ENCODE measurements at regions not wholly inside any gene's neighbourhood (a gene's known extent, or its start where the extent isn't known, plus 50 kb on each side); places are given as distances from the start of the nearest gene placed in this dataset.

DNA sequence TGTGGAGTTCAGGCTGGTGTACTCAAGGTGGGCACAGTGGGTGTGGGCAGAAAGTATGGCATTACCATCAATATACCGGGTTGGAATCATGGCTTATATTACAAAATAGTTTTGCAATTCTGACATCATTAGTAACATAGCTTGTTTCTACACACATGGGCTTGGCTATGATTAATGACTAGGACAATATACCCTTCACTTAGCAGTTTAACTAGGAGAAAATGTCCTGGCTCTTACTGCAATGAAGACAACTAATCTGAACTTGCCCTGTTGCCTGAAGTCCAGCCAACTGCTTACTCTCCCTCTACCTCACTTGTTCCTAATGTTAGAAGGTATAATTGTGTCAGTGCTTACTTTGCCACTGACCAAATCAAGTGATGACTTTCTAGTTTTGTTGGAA lies 612.5 kb downstream of the EFNA5 start:
- WGBS, 2 donors, result 83 to 87% methylated on average over 1 of the region's 1 CpG
- DNase-seq (no peak), ATAC-seq (ENCODE audit: low FRiP score in 2 of 2) (no peak)
- Histone ChIP-seq H3K4me3 (no peak overlapping the region), H3K27me3 (no peaks in the 10 kb centered on the region), H3K36me3 (no peaks in the 10 kb centered on the region), H3K4me1 (no peaks in the 10 kb centered on the region), H3K27ac (no peak overlapping the region), H3K9me3 (no peaks in the 10 kb centered on the region)
- TF ChIP-seq POLR2AphosphoS5 (IDR thresholded peaks at IDR 0.05), result no peak
- TF ChIP-seq, protein P1, sequence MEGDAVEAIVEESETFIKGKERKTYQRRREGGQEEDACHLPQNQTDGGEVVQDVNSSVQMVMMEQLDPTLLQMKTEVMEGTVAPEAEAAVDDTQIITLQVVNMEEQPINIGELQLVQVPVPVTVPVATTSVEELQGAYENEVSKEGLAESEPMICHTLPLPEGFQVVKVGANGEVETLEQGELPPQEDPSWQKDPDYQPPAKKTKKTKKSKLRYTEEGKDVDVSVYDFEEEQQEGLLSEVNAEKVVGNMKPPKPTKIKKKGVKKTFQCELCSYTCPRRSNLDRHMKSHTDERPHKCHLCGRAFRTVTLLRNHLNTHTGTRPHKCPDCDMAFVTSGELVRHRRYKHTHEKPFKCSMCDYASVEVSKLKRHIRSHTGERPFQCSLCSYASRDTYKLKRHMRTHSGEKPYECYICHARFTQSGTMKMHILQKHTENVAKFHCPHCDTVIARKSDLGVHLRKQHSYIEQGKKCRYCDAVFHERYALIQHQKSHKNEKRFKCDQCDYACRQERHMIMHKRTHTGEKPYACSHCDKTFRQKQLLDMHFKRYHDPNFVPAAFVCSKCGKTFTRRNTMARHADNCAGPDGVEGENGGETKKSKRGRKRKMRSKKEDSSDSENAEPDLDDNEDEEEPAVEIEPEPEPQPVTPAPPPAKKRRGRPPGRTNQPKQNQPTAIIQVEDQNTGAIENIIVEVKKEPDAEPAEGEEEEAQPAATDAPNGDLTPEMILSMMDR (IDR thresholded peaks at IDR 0.05), result no peak
- no peak for TF ChIP-seq EP300 (IDR thresholded peaks at IDR 0.05)
- no peak for TF ChIP-seq POLR2A (IDR thresholded peaks at IDR 0.05)

DNA sequence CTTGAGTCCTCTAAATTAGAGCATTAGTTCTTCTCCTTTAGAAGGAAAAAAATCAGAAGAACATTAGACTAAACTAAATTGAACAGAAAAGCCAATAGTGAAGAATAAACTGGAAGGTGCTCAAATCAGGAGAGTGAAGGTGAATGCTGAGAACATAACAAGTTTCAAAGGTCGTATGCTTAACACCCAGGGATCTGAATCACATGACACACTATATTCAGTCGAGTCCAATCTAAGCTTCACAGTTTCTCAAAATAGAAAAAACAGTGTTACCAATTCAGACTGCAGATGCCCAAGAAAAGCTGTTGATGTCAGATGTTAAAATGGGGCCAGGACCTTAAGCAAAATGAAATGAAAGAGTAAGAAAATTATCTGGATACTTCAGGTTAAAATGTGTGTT lies 614.5 kb downstream of the EFNA5 start:
- WGBS, 2 donors, result 54 to 65% methylated on average over 2 of the region's 2 CpGs
- no peak for DNase-seq
- no peak for ATAC-seq (ENCODE audit: low FRiP score in 2 of 2)
- Histone ChIP-seq H3K27me3 (no peaks in the 10 kb centered on the region), H3K4me1 (no peaks in the 10 kb centered on the region), H3K4me3 (no peak overlapping the region), H3K27ac (no peak overlapping the region), H3K36me3 (no peaks in the 10 kb centered on the region), H3K9me3 (no peaks in the 10 kb centered on the region)
- TF ChIP-seq POLR2A (IDR thresholded peaks at IDR 0.05) (no peak), EP300 (IDR thresholded peaks at IDR 0.05) (no peak), POLR2AphosphoS5 (IDR thresholded peaks at IDR 0.05) (no peak)
- TF ChIP-seq, protein P1 (IDR thresholded peaks at IDR 0.05), result no peak

DNA sequence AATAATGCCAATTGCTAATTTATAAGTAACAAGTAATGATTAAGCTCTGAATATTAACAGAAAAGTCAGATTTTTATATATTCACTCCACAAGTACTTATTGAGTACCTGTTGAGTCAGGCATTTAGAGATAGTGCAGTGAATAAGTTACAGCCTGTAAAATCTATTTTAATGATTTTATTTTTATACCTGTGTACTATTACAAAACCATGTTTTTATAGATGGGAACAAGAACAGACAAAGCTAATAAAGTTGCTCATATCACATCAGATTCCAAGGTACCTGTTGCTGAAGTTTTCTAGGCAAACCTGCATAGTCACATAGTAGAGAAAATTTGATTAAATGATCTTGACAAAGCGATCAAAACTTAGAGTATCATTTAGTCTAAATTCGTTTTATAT lies 623.7 kb downstream of the EFNA5 start:
- DNase-seq, result no peak
- no peaks in the 10 kb centered on the region for H3K9me3 ChIP-seq
- no peaks in the 10 kb centered on the region for H3K27me3 ChIP-seq
- no peak overlapping the region for H3K27ac ChIP-seq
- H3K4me1 ChIP-seq, result no peaks in the 10 kb centered on the region
- no peaks in the 10 kb centered on the region for H3K36me3 ChIP-seq
- no peak overlapping the region for H3K4me3 ChIP-seq
- WGBS, 2 donors, result 74 to 79% methylated on average over 2 of the region's 2 CpGs
- TF ChIP-seq EP300 (IDR thresholded peaks at IDR 0.05) (no peak), POLR2A (IDR thresholded peaks at IDR 0.05) (no peak), POLR2AphosphoS5 (IDR thresholded peaks at IDR 0.05) (no peak)
- TF ChIP-seq, protein P1 (IDR thresholded peaks at IDR 0.05), result no peak
- no peak for ATAC-seq (ENCODE audit: low FRiP score in 2 of 2)

DNA sequence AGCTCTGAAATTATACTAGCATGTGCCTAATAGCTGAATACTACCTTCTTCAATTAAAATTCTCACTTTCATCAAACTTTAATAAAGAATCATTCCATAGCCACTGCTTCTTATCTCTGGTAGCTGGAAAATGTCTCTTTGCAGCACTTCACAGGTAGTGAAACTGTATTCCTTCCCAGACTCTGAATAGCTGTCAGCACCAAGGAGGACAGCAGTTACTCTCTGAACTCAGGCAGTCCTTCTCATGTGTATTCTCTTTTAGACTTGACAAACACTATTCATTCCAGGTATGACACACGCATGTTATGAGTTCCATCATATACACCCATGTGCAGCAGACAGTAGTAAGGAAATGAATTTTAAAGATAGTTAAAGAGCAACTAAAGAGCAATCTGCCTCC lies 627.1 kb downstream of the EFNA5 start:
- H3K27me3 ChIP-seq, result no peaks in the 10 kb centered on the region
- TF ChIP-seq POLR2AphosphoS5 (IDR thresholded peaks at IDR 0.05) (no peak), POLR2A (IDR thresholded peaks at IDR 0.05) (no peak), EP300 (IDR thresholded peaks at IDR 0.05) (no peak)
- TF ChIP-seq, protein P1 (IDR thresholded peaks at IDR 0.05), result no peak
- H3K4me1 ChIP-seq, result no peaks in the 10 kb centered on the region
- no peak for DNase-seq
- no peaks in the 10 kb centered on the region for H3K9me3 ChIP-seq
- H3K27ac ChIP-seq, result no peak overlapping the region
- no peak overlapping the region for H3K4me3 ChIP-seq
- no peak for ATAC-seq (ENCODE audit: low FRiP score in 2 of 2)
- 90 to 100% methylated on average over 1 of the region's 1 CpG for WGBS, 2 donors
- H3K36me3 ChIP-seq, result no peaks in the 10 kb centered on the region

DNA sequence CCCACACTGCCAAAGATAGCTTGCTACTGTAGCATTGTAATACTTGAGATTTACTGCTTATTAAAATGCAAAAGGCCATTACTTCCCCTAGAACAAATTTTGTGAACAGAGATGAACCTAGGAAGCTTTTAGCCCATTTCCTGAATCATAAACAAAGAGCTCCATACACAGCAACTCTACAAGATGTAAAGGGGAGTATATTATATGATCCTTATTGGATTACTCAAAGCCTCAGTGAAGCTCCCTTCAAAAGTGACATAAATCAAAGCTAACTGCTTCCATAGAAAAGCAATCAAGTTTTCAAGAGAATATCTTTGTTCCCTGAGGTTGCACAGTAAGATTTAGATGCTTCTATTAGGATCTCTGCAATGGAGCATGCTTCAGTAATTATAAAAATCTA lies 629.8 kb downstream of the EFNA5 start:
- Histone ChIP-seq H3K4me1 (no peaks in the 10 kb centered on the region), H3K9me3 (no peaks in the 10 kb centered on the region), H3K27ac (no peak overlapping the region), H3K4me3 (no peak overlapping the region), H3K36me3 (no peaks in the 10 kb centered on the region), H3K27me3 (no peaks in the 10 kb centered on the region)
- ATAC-seq (ENCODE audit: low FRiP score in 2 of 2) (no peak), DNase-seq (no peak)
- TF ChIP-seq, protein P1 (IDR thresholded peaks at IDR 0.05), result no peak
- no peak for TF ChIP-seq POLR2AphosphoS5 (IDR thresholded peaks at IDR 0.05)
